Adrenal gland (tissue), 9 donors: ENCODE measurements at regions not wholly inside any gene's neighbourhood (a gene's known extent, or its start where the extent isn't known, plus 50 kb on each side); places are given as distances from the start of the nearest gene placed in this dataset.

Experiments used
- DNase-seq, 7 donors: peaks; one replicate each; pipeline ENCODE4 v3.0.0-alpha.2; 2019 to 2020
- H3K27ac ChIP-seq, 5 donors: fragments of 200-600 bp; sonication (generic) in 4 of 5; 1 replicate in 3 of 5; 2 replicates in 2 of 5; pipeline versions ENCODE4 v1.5.1 to v1.8.0; 2016 to 2020; ENCODE audit warnings: mild to moderate bottlenecking in 1 of 5
- H3K27me3 ChIP-seq: fragments of 200-600 bp; 2 replicates; pipeline ENCODE4 v1.8.0; 2021
- H3K36me3 ChIP-seq, 2 donors: fragments of 200-600 bp; replicated peaks in 1 of 2; 1 replicate in 1 of 2; 2 replicates in 1 of 2; pipeline versions ENCODE4 v1.5.1 to v1.8.0; 2018 to 2022
- H3K4me1 ChIP-seq, 2 donors: fragments of 200-600 bp; replicated peaks in 1 of 2; 1 replicate in 1 of 2; 2 replicates in 1 of 2; pipeline versions ENCODE4 v1.5.1 to v1.8.0; 2018 to 2021
- H3K4me3 ChIP-seq, 4 donors: fragments of 200-600 bp; sonication (generic) in 3 of 4; one replicate each; pipeline ENCODE4 v1.5.1; 2016 to 2018
- H3K9me3 ChIP-seq, 3 donors: fragments of 200-600 bp; sonication (generic) in 1 of 3; replicated peaks in 1 of 3; 1 replicate in 2 of 3; 2 replicates in 1 of 3; pipeline versions ENCODE4 v1.5.1 to v1.8.0; 2016 to 2021
- POLR2A ChIP-seq, 2 donors: fragments of 450-650 bp; IDR thresholded peaks; one replicate each; pipeline ENCODE4 v1.6.1; 2017; ENCODE audit warnings: antibody characterized with exemption in 2 of 2, mild to moderate bottlenecking in 2 of 2, moderate library complexity in 1 of 2
- WGBS, 4 donors: extraction: QIAGEN DNeasy Blood & Tissue Kit in 2 of 4; methylation state at CpG; one replicate each; pipeline versions ENCODE4 v1.1.5 to v1.1.7; 2013 to 2017; 5-methylcytosine and 5-hydroxymethylcytosine counted together
- intact Hi-C, 2 donors: fragments of 100-400 bp; cut with DNase I; formaldehyde crosslinking; loops; one replicate each; pipeline versions ENCODE4 v1.14.1 to v1.15.0; 2022 to 2023
- TF ChIP-seq, protein P1 (sequence below), 6 experiments: fragments of 450-650 bp in 4 of 6; fragments of 200-600 bp in 2 of 6; sonication (generic) in 1 of 6; IDR thresholded peaks; 1 replicate in 5 of 6; 2 replicates in 1 of 6; pipeline versions ENCODE4 v1.5.1 to v1.8.0; 2016 to 2021; ENCODE audit warnings: antibody characterized with exemption in 6 of 6, mild to moderate bottlenecking in 2 of 6, moderate library complexity in 1 of 6
- donor health status: healthy with polysubstance abuse.
- donor health status: Bipolar disorder and iron deficiency.
- donor health status: DM: yes; HTN: yes; CAD: no.
- donor health status: DM: no; HTN: no; CAD: no.
- donor health status: DM: no; HTN: no; CAD: no.

DNA sequence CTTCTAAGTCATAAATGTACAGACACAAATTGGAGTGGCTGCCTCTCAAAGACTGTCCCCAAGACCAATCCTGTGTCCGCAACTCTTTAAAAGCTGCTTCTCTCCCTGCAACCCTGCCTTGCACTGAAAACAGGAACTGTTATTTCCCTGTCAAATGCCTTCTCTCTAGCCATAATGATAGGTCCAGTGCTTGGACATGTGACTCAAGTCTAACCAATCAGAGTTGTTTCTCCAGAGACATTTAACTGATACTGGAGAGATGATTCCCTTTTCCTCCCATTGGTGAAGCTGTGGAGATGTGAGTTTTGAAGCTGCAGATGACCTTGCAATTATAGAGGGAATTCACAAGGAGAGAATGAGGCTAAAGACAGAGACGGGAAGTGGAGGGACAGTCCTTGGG is 253.3 kb upstream of the CDH5 start:
- WGBS, 4 donors = 68 to 84% (median 73%) methylated on average over 2 of the region's 2 CpGs
- intact Hi-C loops = no loop called here
- no peak for TF ChIP-seq POLR2A (IDR thresholded peaks at IDR 0.05)

DNA sequence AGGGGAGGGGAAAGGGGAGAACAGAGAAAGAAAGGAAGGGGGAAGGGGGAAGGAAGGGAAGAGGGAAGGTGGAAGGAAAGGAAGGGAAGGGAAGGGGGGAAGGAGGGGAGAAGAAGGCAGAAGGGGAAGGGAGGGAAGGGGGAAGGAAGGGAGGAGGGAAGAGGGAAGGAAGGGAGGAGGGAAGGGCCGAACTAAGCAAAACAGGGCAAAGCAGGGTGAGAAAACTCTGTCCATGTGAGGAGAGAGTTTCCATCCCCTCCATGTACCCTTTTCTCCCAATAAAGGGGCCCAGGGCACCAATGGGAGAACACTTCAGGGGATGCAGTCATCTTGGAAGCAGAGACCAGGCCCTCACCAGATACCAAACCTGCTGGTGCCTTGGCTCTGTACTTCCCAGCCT is 256.8 kb upstream of the CDH5 start:
- Histone ChIP-seq H3K9me3 (no peaks in the 10 kb centered on the region), H3K27ac (no peak overlapping the region), H3K4me1 (no peaks in the 10 kb centered on the region), H3K36me3 (no peaks in the 10 kb centered on the region), H3K27me3 (no peaks in the 10 kb centered on the region), H3K4me3 (no peak overlapping the region)
- WGBS, 4 donors = 41 to 83% (median 66%) methylated on average over 1 of the region's 1 CpG
- TF ChIP-seq, protein P1, sequence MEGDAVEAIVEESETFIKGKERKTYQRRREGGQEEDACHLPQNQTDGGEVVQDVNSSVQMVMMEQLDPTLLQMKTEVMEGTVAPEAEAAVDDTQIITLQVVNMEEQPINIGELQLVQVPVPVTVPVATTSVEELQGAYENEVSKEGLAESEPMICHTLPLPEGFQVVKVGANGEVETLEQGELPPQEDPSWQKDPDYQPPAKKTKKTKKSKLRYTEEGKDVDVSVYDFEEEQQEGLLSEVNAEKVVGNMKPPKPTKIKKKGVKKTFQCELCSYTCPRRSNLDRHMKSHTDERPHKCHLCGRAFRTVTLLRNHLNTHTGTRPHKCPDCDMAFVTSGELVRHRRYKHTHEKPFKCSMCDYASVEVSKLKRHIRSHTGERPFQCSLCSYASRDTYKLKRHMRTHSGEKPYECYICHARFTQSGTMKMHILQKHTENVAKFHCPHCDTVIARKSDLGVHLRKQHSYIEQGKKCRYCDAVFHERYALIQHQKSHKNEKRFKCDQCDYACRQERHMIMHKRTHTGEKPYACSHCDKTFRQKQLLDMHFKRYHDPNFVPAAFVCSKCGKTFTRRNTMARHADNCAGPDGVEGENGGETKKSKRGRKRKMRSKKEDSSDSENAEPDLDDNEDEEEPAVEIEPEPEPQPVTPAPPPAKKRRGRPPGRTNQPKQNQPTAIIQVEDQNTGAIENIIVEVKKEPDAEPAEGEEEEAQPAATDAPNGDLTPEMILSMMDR (IDR thresholded peaks at IDR 0.05) = no peak
- no peak for TF ChIP-seq POLR2A (IDR thresholded peaks at IDR 0.05)
- DNase-seq = no peak
- intact Hi-C loops = no loop called here

More for the DNA sequence above, 253.3 kb upstream of the CDH5 start:
- H3K36me3 ChIP-seq = no peaks in the 10 kb centered on the region
- no peaks in the 10 kb centered on the region for H3K9me3 ChIP-seq
- no peak for DNase-seq
- H3K4me3 ChIP-seq = no peak overlapping the region
- H3K4me1 ChIP-seq = no peaks in the 10 kb centered on the region
- no peak overlapping the region for H3K27ac ChIP-seq
- no peaks in the 10 kb centered on the region for H3K27me3 ChIP-seq

DNA sequence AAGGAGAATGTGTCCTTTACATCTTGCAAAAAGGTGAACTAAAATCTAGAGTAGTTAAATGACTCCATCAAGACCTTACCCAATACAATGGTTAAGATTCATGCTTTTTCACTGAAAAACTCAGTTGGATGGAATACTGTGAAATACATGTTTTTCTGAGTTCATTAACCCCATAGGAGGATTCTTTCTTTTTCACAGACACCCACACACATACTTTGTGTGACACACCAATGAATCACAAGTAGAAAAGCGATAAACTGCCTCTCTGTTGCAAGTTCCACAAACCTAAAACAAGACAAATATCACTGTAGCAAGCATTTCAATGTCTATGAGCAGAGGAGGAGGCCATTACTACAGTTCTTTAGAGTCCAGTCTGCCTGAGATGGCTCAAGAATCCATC is 258.8 kb upstream of the CDH5 start:
- Histone ChIP-seq H3K36me3 (no peaks in the 10 kb centered on the region), H3K9me3 (no peaks in the 10 kb centered on the region), H3K27ac (no peak overlapping the region), H3K4me3 (no peak overlapping the region), H3K27me3 (no peaks in the 10 kb centered on the region), H3K4me1 (no peaks in the 10 kb centered on the region)
- TF ChIP-seq, protein P1 (IDR thresholded peaks at IDR 0.05) = no peak
- no peak for TF ChIP-seq POLR2A (IDR thresholded peaks at IDR 0.05)
- DNase-seq = no peak
- intact Hi-C loops = no loop called here
- WGBS, 4 donors = 70 to 94% (median 79%) methylated on average over 1 of the region's 1 CpG

DNA sequence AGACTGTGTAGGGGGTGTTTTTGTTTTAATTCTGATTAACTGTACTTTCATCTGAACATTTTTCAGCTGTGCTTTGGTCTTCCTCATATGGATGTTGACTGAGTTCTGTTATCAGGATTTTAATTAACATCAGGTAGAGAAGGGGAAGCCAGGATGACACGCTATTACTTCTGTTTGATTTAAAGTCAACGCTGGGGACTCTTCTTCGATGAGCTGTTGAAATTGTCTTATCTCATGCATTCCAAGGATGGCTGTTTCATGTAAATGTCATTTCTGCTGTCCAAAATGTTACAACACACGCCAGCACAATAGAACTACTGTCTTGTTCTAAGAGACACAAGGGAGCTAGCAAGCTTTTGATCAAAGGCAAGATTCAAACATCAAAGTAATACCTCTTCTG is 263.3 kb upstream of the CDH5 start:
- H3K4me1 ChIP-seq = no peaks in the 10 kb centered on the region
- WGBS, 4 donors = 29 to 47% (median 33%) methylated on average over 4 of the region's 4 CpGs
- DNase-seq = no peak
- peaks cover 5% of the 10 kb centered on the region for H3K27me3 ChIP-seq
- TF ChIP-seq, protein P1 (IDR thresholded peaks at IDR 0.05) = no peak
- TF ChIP-seq POLR2A (IDR thresholded peaks at IDR 0.05) = no peak
- no peaks in the 10 kb centered on the region for H3K9me3 ChIP-seq
- no peaks in the 10 kb centered on the region for H3K36me3 ChIP-seq
- no peak overlapping the region for H3K4me3 ChIP-seq
- no peak overlapping the region for H3K27ac ChIP-seq
- intact Hi-C loops = no loop called here

DNA sequence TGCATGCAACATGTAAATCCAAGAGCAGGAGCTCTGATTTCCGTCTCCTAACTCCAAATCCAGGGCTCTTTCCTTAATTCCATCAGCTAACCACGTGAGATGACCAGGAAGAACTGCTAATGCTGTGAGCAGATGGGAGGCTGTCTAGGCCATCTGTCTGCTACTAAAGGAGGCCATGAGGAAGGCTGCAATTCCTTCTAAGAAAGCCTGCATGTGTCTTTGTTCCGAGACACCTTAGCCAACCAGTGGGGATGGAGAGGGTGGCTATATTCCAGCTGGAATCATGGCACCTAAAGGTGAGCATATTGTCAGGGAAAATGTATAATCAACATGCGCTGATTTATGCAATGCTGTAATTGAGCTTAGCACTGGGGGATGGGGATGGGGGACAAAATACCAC is 267.2 kb upstream of the CDH5 start:
- Histone ChIP-seq H3K9me3 (no peaks in the 10 kb centered on the region), H3K27me3 (peaks cover 5% of the 10 kb centered on the region), H3K4me1 (no peaks in the 10 kb centered on the region), H3K36me3 (no peaks in the 10 kb centered on the region), H3K4me3 (no peak overlapping the region), H3K27ac (no peak overlapping the region)
- intact Hi-C loops = no loop called here
- TF ChIP-seq, protein P1 (IDR thresholded peaks at IDR 0.05) = no peak
- TF ChIP-seq POLR2A (IDR thresholded peaks at IDR 0.05) = no peak
- no peak for DNase-seq
- WGBS, 4 donors = 75 to 80% (median 78%) methylated on average over 4 of the region's 4 CpGs
